ENCODE measurements at regions not wholly inside any gene's neighbourhood (a gene's known extent, or its start where the extent isn't known, plus 50 kb on each side); places are given as distances from the start of the nearest gene placed in this dataset.

- Histone ChIP-seq H3K4me2 (no peak overlapping the region), H4K20me1 (replicated peaks; ENCODE audit: insufficient read depth) (no peaks in the 10 kb centered on the region), H3K79me2 (replicated peaks; ENCODE audit: insufficient read depth) (no peaks in the 10 kb centered on the region), H3K4me3 (no peak overlapping the region), H3K9me2 (ENCODE audit: insufficient read depth) (no peaks in the 10 kb centered on the region), H3F3A (replicated peaks; ENCODE audit: low read depth) (no peaks in the 10 kb centered on the region), H2AFZ (no peak overlapping the region), H3K27me3 (ENCODE audit: insufficient read depth) (no peaks in the 10 kb centered on the region), H3K4me1 (ENCODE audit: insufficient read depth) (no peaks in the 10 kb centered on the region), H3K36me3 (ENCODE audit: insufficient read depth) (no peaks in the 10 kb centered on the region), H3K27ac (ENCODE audit: low read depth) (no peak overlapping the region)
- H3K36me3 Mint-ChIP-seq (ENCODE audit: low read depth) = no peaks in the 10 kb centered on the region
- H3K4me1 Mint-ChIP-seq = no peaks in the 10 kb centered on the region
- TF ChIP-seq ZNF331 (CRISPR knock-in tag; IDR thresholded peaks at IDR 0.05; ENCODE audit: low read depth) (no peak), POLR2AphosphoS5 (IDR thresholded peaks at IDR 0.05; ENCODE audit: low read depth) (no peak), ZNF114 (CRISPR knock-in tag; IDR thresholded peaks at IDR 0.05) (no peak), JUNB (IDR thresholded peaks at IDR 0.05; ENCODE audit: unreplicated experiment) (no peak), CREB1 (CRISPR knock-in tag; IDR thresholded peaks at IDR 0.05; ENCODE audit: low read depth) (no peak), ZNF462 (CRISPR knock-in tag; IDR thresholded peaks at IDR 0.05) (no peak), EZH2 (IDR thresholded peaks at IDR 0.05; ENCODE audit: low read depth, unreplicated experiment) (no peak), NANOG (IDR thresholded peaks at IDR 0.05; ENCODE audit: borderline replicate concordance) (no peak), STAT1 (IDR thresholded peaks at IDR 0.05; ENCODE audit: unreplicated experiment) (no peak), EZH2phosphoT487 (IDR thresholded peaks at IDR 0.05; ENCODE audit: unreplicated experiment) (no peak), REST (IDR thresholded peaks at IDR 0.05; ENCODE audit: unreplicated experiment) (no peak), ETS1 (IDR thresholded peaks at IDR 0.05) (no peak), CTCF (conservative IDR thresholded peaks at IDR 0.05; ENCODE audit: low read depth in 2 of 2) (no peak)
- DNase-seq (ENCODE audit: low spot score) = no peak
- H3K27ac Mint-ChIP-seq = no peak overlapping the region
- H3K27me3 Mint-ChIP-seq (ENCODE audit: insufficient read depth, low read depth, poor library complexity) = no peaks in the 10 kb centered on the region
- no peak overlapping the region for H3K4me3 Mint-ChIP-seq
- no peak for ATAC-seq
- H3K9me3 Mint-ChIP-seq = no peaks in the 10 kb centered on the region
Observed at GRCh38 chr14:42420071-42420470, 813.4 kb downstream of the LRFN5 start.

Measured in GM23338 (cell line).